Urothelium cell line (cell line): ENCODE measurements at regions not wholly inside any gene's neighbourhood (a gene's known extent, or its start where the extent isn't known, plus 50 kb on each side); places are given as distances from the start of the nearest gene placed in this dataset.

ENCODE experiments used
- DNase-seq: peaks from one replicate; pipeline ENCODE4 v3.0.0; 2011; ENCODE audit warnings: low spot score, mixed read lengths
- FAIRE-seq: peaks from 2 replicates; lab custom pipeline; 2011; peaks lifted over from hg19 to GRCh38; lab: Jason Lieb, UNC

DNA sequence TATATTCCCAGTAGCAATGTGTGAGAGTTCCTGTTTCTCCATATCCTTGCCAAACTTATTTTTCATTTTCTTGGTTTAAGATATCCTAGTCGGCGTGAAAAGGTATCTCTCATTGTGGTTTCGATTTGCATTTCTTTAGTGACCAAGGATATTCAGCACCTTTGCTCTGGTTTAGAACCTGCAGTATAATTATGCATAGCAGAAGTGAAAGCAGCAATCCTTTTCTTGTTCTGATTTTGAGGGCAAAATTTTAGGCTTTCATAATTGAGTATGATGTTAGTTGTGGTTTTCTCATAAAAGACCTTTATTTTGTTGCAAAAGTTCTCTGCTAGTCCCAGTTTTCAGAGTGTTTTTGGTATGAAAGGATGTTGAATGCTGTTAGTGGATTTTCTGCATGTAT lies 491.0 kb downstream of the FGF9 start:
- FAIRE-seq (no peak), DNase-seq (no peak)

DNA sequence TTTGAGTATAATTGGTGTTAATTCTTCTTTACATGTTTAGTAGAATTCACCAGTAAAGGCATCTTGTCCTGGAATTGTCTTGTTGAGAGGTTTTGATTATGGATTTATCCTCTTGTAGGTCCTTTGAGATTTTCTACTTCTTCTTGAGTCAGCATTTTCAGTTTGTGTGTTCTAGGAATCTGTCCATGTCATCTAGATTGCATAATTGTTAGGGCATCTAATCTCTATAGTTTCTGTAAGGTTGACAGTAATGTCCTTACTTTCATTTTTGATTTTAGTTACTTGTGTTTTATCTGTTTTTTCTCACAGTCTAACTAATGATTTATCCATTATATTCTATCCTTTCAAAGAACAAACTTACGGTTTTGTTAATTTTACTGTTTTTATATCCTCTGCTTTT lies 492.0 kb downstream of the FGF9 start:
- FAIRE-seq (no peak), DNase-seq (no peak)

DNA sequence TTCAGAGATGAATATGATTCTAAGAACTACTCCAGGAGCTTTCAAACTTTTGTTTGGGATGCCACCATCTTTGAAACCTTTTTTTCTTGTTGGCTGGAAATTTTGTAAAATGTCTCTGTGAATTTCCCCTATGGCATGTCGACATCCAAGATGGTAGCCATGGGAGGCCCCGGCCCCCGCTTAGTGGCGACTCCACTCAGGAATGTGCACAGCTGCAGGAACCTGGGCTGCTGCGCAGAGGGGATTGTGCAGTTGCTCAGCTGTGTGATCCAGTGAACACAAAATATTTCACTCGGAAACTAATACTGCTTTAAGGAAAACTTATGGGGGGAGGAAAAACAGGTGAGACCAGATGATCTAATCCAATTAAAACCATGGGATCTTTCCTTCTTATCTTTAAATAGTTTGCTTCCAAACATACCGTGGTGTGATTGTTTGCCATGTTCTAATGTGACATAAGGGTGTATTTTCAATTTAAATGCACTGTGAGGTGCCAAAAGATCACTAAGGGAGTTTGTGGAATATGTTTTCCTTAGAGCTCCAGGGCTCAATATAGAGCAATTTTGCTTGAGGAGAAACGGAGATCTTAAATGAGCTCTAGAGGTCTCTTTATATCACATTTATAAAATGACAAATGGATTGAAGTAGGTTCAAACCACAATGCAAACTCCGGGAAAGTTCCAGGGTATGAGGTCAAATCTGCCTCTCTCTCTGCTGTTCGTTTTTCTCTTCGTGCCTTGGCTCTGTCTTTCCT lies 497.7 kb downstream of the FGF9 start:
- DNase-seq = no peak
- FAIRE-seq = no peak

DNA sequence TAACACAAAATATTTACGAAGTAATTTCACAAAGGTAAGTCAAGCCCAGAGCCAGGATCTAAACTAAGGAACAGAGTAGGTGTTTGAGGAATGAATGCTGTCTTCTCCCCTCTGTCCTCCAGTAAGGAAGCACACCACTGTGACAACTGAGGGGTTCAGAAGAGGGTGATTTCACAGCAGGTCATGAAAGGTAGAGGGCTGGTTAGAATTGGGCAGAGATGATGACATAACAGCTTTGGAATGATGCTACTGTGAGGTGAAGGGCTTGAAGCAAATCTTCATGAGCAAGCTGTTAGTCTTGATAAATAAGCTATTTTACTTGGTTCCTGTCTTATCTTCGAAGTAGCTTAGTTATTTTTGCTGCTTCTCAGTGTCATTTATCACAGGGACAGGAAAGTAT lies 498.6 kb downstream of the FGF9 start:
- DNase-seq (no peak), FAIRE-seq (no peak)

DNA sequence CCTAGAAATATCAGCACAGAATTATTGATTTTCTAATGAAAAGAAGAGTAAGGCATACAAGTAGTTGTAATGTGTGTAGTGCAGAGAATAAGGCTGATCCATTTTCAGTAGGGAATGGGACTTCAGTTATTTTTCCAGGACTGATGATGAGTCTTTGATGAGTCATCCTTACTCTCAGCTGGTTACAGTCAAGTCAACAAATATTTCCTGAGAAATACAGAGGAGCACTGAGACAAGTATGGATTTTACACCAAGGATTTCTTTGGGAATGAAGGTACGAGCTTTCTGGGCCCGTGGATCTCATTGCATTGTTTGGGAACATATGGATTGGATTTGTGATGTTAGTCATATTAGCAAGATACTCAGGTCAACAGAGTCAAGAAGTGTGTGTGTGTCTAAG lies 502.7 kb downstream of the FGF9 start:
- FAIRE-seq = no peak
- DNase-seq = peak; percentile 46

DNA sequence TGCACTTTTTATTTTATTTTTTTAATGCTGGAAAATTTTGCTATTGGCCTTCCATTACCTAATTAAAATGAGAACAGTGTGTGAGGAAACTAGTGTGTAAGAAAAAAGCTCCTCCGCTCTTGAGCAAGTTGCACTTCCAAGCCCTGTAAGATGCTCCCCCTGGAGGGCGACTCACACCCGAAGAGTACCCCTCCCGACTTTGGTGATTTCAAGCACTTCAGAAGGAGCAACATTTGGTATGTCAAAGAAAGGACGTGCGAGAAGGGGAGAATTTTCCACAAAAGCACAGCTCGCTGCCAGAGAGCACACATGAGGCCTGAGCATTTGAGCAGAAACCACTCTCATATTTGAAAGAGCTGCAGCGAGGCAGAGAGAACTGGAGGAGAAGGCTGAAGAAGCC lies 504.4 kb downstream of the FGF9 start:
- DNase-seq (no peak), FAIRE-seq (no peak)

DNA sequence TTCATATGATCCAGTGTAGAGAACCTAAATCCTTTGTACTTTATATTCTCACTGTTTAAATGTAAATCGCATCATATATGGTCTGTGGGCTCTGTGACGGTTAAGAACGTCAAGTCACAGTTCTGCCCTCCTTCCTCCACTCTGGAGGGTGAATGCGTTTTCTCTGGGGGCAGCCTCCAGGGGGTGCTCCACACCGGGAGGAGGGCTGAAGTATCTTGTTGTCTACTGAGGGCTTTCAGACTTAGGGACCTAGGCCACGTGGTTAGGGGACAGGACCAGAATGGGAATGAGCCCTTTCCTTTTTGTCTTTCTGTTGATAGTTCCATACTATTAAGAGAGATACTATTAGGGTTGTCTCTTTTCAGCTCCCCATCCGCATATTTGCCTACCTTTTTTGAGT lies 504.9 kb downstream of the FGF9 start:
- FAIRE-seq (no peak), DNase-seq (no peak)

DNA sequence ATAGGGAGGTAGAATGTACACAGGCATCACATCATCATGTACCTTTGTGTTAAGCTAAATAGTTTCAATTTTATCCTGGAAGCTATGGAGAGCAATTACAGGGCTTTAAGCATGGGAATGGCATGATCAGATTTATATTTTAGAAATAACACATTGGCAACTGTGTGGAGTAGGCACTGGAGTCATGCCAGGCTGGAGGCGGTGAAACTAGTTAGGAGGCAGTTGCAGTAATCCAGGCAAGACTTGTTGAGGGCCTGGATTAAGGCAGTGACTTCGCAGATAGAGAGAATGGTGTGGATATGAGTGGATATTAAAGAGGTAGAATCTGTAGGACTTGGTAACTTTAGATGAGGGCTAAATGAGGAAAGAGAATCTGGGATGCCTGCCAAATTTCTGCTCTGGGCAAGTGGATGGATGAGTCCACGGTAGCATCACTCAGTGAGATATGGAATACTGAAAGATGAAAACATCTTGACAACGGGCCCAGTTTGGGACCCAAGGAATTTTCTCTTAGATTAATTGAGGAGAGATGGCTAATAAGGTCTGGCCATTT lies 506.2 kb downstream of the FGF9 start:
- FAIRE-seq (no peak), DNase-seq (no peak)

DNA sequence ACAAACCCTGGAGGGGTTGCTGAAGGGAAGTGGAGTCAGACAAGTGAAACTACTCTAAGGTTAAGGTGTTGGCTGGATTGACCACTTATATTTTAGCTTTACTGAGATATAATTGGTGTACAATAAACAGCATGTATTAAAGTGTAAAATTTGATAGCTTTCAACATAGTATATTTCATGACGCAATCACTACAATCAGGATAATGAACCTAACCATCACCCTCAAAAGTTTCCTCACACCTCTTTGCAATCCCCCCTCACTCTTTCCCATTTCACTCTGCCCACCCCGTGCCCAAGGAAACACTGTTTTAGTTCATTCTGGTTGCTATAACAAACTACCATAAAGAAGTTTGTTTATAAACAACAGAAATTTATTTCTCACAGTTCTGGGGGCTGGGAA lies 508.0 kb downstream of the FGF9 start:
- DNase-seq (no peak), FAIRE-seq (no peak)

DNA sequence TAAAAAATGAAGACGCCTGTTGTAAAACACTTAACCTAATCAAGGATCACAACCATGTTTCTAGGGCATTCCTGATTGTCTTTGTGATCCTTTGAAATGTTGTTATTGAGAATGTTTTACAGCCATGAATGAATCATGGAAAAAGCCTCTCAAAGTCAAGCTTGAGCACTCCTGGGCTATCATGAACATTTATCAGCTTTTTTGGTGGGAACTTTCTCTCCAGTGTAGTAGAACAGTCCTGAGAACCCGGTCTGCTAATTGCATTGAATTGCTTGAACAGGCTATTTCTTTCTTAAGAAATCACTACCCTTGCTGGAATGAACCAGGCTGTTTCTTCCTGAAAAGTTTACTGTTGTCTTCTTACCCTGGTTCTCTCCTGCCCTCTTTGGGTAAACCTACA lies 516.5 kb downstream of the FGF9 start:
- no peak for FAIRE-seq
- DNase-seq = no peak

DNA sequence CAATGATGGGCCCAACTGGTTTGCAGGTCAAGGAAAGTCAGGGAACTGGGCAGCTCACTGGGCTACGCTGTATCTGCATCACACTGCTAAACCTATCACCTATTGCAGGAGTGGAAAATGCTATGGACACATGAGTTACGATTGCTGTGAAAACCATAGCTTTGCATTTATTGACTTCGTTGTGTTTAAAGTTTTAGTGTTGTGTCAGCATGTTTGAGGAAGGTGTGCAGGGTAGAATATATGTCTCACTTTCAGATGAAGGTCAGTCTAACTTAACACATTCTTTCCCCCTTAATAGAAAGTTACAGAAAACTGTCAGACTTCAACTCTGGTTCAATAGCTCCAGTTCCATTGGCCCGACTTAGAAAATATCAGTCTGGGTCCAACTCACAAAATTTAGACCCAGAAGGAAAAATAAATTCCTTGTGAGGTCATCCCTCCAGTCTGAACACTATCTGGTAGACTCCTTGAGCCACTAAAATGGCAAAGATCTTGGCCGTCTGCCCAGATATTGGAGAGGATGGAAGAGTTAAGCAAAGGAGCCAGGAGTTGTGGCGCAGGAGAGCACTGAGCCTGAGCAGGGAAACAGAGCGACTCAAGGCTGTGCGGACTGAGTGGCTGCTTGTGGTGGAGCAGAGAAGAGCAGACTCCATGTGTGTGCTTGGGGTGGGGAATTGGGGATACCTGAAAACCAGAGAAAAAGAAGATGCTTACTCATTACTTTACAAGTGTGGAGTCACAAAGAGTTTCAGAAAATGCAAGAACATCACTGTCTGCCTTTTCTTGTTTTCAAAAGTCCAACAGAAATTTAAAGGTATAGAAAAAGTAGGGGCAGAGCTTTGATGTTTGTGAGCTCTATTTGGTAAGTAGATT lies 518.5 kb downstream of the FGF9 start:
- FAIRE-seq (no peak), DNase-seq (no peak)

DNA sequence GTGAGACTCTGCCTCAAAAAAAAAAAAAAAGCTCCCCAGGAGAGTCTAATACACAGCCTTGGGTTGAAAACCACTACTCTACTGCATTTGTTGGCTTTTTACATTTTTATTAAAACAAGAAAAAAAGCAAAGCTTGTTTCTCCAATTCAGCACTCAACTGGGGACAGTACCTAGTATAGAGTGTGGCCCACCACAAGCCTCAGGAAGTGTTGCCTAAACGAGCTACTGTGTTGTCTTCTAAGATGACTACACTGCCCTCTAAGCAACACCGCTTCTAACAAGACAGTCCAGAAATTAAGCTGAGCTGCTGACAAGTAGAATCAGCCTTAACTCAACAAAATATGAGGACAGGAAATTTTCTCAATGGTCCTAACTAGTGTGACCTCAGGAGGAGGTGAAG lies 522.2 kb downstream of the FGF9 start:
- FAIRE-seq = no peak
- no peak for DNase-seq

DNA sequence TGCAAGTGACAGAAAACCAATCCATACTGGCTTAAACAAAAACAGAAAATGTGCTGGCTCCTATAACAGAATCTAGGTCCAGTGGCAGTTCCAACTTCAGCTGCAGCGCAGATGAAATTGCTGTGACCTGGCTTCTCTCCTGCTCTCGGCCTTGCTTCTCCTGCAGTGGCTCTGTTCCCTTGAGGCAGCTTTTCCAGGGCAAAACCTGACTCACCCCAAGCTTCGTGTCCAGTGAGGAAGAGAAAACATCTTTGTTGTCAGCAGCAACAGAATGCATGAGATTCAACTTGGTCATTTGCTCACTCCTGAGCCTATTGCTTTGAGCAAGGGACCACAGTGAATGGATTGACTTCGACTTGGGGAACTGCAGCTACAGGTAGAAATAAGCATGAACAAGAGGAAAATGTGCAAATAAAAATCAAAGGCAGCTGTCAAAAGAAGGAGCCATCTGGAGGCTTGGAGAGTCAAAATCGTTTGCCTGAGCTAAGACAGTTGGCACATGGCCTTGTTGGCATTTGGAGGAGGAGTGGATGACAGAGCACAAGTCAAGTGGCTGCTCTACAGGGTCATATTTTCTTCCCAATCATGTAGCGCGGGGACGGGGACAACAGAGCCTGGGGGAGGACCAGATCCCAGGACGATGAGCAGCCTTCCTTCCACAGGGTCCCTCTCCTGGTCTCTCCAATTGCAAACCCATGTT lies 523.4 kb downstream of the FGF9 start:
- no peak for FAIRE-seq

DNA sequence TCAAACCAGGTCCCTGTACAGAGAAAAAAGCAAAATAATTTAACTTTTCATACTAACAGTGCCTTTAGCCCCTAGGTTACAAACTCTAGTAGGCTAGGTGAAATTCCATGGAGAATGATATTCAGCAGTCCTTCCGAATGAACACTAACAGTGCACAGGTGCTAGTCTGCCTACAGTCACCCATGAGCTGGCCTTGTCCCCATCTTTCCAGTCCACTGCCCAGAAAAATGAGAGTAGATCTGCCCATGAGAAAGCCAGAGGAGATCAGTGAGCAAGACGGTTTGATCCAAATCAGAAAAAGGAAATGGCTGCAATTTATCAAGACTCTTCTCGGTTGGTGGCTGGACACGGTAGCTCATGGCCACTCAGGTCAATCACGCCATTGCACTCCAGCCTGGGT lies 524.9 kb downstream of the FGF9 start:
- FAIRE-seq (no peak), DNase-seq (no peak)

More for the DNA sequence above, 523.4 kb downstream of the FGF9 start:
- DNase-seq = no peak

DNA sequence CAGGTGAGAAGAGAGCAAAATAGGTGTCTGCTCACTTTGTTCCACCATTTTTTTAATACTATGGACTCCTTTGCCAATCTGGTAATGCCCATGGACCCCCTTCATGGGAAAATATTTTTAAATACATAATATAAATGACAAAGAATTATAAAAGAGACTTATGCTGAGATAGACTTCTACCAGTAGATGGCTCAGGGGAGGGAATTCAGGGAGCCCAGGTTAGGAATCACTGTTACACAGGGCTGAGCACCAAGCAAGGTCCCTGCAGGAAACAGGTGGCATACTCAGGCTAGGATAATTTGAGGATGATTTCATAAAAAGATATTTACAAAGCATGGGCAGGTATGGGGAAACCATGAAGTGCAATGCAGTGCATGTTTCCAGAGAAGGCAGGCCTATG lies 525.9 kb downstream of the FGF9 start:
- no peak for DNase-seq
- FAIRE-seq = no peak

DNA sequence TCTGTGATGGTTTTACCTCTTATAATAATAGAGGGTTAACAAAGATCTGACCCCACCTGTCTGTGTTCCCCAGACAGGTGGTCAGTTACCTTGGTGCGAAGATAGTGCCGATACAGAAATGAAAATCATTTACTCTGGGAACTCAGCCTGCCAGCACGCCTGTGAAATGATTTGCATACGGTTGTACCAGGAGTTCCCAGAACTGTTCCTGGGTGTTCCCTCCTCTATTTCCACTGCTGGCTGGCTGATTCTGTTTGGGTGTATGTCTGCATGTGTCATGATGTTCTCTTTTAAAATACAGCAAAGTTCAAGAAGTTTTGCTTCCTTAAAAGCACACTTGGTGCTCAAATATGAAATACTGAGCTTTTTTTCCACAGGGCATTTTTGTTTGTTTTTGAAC lies 527.1 kb downstream of the FGF9 start:
- no peak for FAIRE-seq
- no peak for DNase-seq

DNA sequence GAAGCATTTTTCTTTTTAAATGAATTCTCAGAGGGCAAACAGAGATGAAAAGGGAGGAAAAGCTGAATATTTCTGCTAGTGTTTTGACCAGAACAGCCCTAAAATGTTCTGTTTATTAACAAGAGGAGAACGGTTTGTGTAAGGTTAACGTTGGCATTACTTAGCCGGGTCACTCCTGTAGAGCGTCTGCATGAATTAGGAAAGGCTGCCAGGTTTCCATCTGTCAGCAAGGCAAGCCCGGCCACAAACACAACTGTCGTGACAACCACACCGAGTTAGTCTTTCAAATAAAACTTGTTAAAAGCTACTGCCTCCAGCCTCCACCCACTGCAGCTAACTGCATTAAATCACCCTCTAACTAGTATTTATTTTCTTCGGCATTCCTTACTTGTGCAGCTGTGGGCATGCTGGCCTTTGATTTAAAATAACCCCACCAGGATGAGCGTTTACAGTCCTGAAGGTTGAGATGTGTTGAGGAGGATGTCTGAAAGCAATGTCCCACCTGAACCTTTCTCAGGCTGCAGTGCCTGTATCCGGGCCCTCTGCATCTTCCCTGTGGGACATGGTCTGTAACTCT lies 527.9 kb downstream of the FGF9 start:
- no peak for DNase-seq
- no peak for FAIRE-seq

DNA sequence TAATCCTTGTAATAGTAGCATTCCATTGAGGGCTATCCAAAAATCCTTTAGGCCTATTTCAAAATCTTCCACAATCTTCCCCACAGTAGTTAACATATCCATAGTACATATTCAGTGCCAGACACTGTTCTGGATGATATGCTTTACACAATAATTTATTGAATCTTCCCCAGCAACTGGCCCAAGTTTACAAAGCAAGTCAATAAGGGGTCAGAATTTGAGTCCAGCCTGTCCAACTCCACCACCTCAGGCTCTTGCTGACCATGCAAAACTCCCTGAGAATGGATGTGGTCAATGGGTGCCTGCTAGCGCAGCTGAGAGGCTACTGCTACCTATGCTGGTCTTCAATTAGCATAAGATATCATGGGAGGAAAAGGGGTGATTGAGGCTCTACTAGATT lies 529.6 kb downstream of the FGF9 start:
- FAIRE-seq = no peak
- no peak for DNase-seq

DNA sequence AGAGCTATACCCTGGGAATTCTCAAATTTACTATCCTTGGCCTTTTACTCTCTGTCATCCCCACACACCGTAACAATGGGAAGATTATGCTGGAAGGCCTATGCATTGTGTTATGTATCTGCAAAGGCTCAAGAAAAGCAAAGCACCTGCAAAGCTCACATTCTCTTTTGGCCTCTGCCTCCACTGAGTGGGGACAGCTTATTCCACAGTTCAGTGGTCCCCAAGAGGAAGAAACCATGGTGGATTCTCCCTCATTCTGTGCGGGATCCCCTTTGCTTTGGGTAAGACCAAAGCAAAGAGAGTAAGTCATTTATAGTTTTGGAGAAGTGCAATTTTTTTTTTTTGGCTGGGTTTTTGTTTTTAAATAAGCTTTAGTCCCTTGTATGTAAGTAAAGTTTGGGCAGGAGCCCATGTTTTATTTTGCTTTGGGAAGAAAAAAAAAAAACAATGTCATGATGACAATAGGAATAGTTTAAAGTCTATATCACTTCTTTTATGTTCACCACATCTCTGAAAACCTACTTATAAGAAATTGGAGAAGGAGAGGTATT lies 530.6 kb downstream of the FGF9 start:
- FAIRE-seq = no peak

DNA sequence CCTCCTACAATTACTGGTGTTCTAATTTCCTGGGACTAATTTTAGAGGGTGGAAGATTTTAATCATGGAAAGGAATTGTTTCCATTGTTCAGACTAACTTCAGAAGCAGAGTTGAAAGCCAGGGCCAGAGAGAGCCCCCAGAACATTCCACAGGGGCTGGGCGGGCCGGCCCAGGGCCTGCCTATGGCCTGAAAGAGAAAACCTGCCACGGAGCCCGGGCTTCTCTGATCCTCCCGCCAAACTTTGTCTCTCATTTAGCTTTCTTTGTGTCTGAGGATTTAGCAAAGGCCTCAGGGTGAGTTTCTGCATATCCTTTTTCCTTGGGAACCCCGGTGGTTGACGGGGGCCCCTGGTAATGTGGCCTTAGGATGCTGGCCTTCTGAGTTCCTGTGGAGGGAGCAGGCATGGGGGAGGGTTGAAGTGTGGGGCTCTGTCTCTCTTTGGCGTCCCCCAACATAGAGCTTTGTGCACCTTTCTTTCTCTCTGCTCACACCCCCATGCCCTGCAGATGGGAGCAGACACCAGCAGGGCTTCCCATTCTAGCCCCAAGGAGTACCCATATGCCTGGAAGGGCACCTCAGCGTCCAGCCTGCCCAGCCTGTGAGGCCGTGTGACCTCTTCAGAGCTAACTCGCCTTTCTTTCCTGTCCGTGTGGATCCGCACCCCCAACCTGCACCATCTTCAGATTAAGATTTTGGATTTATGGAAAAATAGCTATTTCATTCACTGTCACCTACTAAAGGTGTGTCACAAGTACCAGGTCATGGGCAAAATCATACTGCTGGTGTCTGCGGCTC lies 539.5 kb downstream of the FGF9 start:
- FAIRE-seq = no peak
- no peak for DNase-seq

More for the DNA sequence above, 530.6 kb downstream of the FGF9 start:
- no peak for DNase-seq
